NCI-H69 (cell line): ENCODE measurements at regions not wholly inside any gene's neighbourhood (a gene's known extent, or its start where the extent isn't known, plus 50 kb on each side); places are given as distances from the start of the nearest gene placed in this dataset.

ENCODE experiments used
- DNase-seq: peaks from one replicate; lab custom pipeline; 2025; lab: John Stamatoyannopoulos, UW

DNA sequence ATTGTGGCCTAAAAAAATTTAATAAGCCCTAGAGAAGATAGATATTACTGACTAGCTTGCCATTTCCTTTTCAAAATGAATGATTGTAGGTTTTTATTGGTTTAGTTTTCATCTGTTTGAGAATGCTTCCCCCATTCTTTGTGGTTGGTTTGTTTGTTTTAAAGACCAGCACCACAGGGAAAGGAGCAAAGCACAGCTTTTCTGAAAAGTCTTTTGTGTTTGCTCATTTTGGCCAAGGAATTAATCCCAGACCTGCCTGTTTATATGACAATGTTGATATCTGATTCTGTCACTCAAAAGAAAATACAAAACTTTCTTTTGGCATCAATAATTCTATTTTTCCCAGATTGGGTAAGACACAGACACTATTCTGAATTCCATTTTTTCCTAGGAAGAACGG lies 312.5 kb upstream of the FLRT2 start:
- peak; percentile 64 for DNase-seq

GRCh38 chr14:85218982-85219381 lies 311.0 kb upstream of the FLRT2 start:
- DNase-seq: no peak

- DNase-seq: peak; percentile 68
Measured at GRCh38 chr14:85221832-85222231, 308.1 kb upstream of the FLRT2 start.

GRCh38 chr14:85222341-85222740 lies 307.6 kb upstream of the FLRT2 start:
- peak; percentile 38 for DNase-seq

- DNase-seq: peak; percentile 27
Measured at GRCh38 chr14:85223667-85224066, 306.3 kb upstream of the FLRT2 start.

DNA sequence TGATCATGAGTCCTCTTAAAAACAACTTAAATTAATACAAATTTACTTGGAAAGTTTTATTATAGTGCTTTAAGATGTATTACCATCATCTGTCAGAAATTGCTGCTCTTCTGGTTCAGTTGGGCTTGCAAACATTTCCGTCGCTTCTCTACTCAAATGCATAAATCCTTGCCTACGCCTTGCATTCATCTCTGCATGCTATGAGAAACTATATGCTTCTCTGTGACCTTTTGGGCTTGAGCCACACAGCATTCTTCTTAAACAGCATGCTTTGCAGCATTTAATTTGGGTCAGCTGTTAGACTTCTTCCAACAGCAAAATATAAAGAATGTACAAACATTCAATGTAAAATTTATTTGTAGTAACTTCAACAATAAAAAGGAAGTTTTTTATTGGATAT lies 305.7 kb upstream of the FLRT2 start:
- DNase-seq: peak; percentile 10

GRCh38 chr14:85233756-85234155 lies 296.2 kb upstream of the FLRT2 start:
- no peak for DNase-seq

DNA sequence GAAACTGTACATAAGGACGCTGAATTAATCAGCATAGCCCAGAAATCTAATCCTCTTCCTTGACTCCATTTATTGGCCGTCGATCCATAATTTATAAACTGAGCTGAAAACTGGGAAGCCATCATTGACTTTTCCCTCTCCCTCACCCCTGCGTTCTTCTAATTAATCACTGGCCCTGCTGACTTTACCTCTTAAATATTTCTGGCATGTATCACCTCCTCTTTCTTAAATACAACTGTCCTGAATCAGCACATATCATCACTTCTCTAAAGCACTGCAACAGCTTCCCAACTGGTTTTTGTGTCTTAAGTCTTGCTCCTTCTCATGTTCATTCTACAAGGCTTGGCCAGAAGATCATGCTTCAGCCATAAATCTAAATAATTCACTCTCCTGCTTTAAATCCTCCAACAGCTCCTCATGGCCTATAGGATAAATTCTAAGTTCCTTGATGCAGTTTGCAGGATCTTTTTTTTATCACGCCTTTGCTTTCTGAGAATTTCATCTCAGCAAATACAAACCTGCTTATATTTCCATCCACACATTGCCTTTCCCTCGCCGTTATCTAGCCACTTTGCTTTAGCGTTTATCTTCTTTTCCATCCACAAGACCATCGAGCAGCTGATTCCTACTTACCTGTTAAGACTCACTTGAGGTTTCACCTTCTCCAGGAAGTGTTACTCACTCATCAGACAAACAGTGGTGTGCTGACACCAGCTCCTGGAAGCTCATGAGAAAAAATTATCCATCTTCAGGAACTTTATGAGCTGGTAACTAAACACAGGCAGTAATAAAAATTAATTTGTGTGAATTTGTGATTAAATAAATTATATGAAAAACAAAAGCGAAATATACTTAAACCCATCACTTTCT lies 295.6 kb upstream of the FLRT2 start:
- no peak for DNase-seq

GRCh38 chr14:85235868-85236267 lies 294.1 kb upstream of the FLRT2 start:
- no peak for DNase-seq

- DNase-seq: no peak
Measured at GRCh38 chr14:85236296-85236695, 293.6 kb upstream of the FLRT2 start.

- DNase-seq: no peak
Measured at GRCh38 chr14:85239791-85240190, 290.2 kb upstream of the FLRT2 start.

DNA sequence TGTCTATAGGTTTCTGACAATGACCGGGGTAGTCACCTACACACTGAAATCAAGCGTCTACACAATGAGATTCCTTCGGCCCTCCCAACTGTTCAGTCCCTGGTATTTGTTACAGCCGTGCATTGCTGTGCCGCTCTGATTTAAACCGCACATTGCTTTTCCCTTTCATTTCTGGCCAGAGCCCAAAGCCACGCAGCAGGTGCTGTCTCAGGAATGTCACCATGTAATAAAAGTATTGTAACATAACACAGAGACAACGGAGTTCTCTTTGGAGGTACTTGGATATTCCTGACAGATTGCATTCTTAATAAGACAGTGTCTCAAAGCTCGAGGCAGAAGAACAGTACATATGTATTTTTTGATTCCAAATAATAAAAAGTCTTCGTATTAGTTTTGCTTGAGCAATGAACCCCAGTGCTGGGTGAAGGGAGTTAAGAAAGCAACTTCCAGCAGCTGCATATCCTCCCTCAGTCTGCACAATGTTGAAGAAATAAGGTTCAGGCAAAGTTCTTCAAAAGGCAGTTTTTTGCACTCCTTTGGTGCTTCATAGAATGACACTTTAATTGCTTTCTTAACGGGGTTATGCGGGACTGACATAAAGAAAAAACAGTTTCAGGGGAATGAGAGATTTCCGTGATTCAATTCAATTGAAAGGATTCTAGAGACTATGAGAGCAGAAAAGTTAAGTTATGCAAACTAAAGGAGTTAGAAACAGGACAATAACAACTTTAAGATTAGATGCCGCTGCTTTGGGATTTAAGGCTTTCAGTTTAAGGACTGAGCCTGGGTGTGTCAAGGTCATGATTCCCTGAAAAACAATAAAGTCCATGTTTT lies 288.7 kb upstream of the FLRT2 start:
- peak; percentile 73 for DNase-seq

GRCh38 chr14:85242666-85243065 lies 287.3 kb upstream of the FLRT2 start:
- no peak for DNase-seq

- no peak for DNase-seq
Measured at GRCh38 chr14:85243321-85243720, 286.6 kb upstream of the FLRT2 start.

DNA sequence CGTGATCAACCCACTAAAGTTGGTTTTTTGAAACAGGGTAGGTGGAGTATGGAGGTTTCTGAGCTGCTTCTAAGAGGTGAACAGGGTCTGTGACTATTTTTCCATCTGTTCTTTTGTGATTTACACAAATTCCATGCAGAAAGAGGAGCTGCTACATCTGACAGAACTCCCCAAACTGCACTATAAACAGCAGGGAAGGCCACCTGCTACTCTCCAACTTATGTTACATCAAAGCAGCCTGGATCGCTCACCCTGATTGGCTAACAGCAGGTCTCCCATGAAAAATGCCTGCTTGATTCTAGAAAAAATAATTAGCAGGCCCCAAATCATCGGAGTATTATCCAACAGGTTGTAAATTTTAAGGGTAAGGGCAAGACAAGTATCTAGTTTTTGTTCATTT lies 282.9 kb upstream of the FLRT2 start:
- DNase-seq: peak; percentile 76

DNA sequence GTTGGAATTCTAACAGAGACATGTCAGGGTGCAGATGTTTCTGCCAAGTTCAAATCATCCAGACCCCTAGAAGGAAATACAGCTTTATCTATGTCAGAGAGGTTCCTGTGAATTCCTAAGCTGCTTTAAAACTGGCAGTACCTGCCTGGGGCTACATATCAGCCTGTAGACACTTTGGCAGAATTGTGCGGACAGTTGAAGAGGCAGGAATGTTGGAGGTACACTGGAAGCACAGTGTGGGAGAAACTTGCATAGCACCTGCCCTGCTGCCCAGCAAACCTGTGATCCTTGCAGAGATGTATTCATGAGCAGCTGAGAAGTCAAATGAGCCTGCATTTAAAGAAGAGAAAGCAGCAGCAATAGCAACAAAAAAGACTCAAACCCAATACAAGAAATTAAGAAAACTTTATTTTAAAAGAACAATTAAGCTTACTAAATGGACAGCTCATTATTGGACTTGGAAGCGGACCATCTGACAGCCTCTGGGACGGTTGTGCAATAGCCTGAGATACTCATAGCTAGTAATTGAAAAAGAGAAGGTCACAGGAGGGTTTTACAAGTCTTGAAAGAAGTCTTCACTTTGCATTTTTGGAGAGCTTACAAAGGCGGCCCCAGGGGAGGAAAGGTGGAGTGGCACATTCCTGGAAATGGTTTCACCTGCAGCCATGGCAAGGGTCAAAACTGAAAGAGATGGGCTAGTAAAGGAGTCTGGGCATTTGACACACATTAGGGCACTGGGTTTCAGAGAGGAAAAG lies 280.9 kb upstream of the FLRT2 start:
- DNase-seq: peak; percentile 37

DNA sequence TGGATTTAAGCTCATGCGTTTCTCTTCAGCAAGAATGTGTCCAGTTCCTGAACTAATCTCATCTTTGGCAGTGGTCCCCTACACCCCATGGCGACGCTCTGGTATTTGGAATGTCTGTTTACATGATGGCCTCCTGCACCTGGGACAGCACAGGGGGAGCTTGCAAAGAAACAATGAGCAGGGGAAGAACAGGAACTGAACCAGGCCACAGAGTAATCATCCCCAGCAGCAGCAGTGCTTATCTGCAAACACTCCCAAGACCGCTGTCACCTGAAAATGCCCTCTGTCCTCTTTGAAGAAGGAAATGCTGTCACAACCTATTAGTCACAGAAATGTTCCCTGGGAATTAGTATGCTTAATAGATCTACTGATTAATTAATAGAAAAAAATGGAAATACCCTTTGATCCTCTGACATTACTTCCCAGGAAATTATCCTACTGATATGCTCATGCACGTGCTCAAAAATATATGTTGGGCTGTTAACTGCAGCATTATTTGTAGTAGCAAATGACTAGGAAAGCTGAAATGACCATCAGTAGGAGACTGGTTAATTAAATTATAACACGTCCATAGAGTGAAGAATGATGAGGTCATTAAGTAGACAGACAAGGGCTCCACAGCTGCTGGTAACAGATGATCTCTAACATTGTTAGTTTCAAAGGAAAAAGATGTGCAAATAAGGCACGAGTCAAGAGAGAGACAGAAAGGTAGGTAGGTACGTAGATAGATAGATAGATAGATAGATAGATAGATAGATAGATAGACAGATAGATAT lies 279.3 kb upstream of the FLRT2 start:
- DNase-seq: peak; percentile 95

GRCh38 chr14:85252011-85252410 lies 277.9 kb upstream of the FLRT2 start:
- peak; percentile 28 for DNase-seq

- DNase-seq: peak; percentile 7
Measured at GRCh38 chr14:85254711-85255110, 275.2 kb upstream of the FLRT2 start.

DNA sequence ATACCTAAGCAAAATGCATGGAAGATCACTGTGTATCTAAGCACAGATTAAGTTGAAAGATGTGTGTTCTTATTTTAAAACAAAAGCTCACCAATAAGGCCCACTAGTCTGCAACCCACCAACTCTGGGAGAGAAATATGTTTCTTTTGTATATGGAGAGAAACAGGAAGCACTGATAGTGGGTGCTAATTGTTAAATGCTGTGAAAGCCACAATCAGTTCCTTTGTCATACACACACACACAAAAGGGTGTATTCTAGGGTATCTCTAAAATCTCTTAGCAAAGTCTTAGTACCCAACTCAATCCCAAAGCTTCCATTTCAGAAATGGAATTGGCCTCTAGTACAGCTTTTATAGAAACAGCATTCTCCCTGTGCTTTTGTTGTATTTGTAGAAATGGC lies 272.7 kb upstream of the FLRT2 start:
- peak; percentile 9 for DNase-seq

GRCh38 chr14:85263916-85264675 lies 265.8 kb upstream of the FLRT2 start:
- no peak for DNase-seq
